OCI-LY7 (cell line): ENCODE measurements at regions not wholly inside any gene's neighbourhood (a gene's known extent, or its start where the extent isn't known, plus 50 kb on each side); places are given as distances from the start of the nearest gene placed in this dataset.
"Not testable (repeated sequence)": the region's sequence is repeated elsewhere in the genome, so short reads cannot be mapped to it uniquely, and the experiment has no call there.

Source experiments
- EZH2phosphoT487 ChIP-seq: fragments of 200-600 bp; sonication (generic); IDR thresholded peaks from 2 replicates; pipeline ENCODE4 v1.6.1; 2018; ENCODE audit warnings: low read depth, borderline replicate concordance, mild to moderate bottlenecking, mixed run types, antibody characterized with exemption, low read length, moderate library complexity, mixed read lengths
- TF ChIP-seq, protein P1 (sequence below): fragments of 200-600 bp; sonication (generic); conservative IDR thresholded peaks from 2 replicates; pipeline ENCODE4 v1.5.1; 2014; ENCODE audit warnings: mild to moderate bottlenecking, antibody characterized with exemption, low read length, moderate library complexity, mixed read lengths

DNA sequence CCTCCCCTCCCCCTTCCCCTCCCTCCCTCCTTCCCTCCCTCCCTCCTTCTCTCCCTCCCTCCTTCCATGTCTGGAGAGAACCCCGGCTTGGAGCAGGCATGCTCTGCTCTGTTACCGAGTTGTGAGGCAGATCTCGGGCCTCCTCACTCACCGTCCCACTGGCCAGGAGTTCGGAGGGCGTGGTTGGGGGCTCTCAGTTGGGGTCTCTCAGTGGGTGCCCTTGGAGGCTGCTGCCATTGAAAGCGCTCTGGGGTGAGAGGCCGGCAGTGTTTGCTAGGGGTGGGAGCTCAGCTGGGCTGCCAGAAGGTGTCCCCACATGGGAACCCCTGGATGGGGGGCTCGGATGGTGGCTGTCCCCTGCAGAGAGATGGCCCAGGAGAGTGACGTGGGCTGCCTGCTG lies 101.1 kb upstream of the LRPAP1 start:
- TF ChIP-seq, protein P1, sequence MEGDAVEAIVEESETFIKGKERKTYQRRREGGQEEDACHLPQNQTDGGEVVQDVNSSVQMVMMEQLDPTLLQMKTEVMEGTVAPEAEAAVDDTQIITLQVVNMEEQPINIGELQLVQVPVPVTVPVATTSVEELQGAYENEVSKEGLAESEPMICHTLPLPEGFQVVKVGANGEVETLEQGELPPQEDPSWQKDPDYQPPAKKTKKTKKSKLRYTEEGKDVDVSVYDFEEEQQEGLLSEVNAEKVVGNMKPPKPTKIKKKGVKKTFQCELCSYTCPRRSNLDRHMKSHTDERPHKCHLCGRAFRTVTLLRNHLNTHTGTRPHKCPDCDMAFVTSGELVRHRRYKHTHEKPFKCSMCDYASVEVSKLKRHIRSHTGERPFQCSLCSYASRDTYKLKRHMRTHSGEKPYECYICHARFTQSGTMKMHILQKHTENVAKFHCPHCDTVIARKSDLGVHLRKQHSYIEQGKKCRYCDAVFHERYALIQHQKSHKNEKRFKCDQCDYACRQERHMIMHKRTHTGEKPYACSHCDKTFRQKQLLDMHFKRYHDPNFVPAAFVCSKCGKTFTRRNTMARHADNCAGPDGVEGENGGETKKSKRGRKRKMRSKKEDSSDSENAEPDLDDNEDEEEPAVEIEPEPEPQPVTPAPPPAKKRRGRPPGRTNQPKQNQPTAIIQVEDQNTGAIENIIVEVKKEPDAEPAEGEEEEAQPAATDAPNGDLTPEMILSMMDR = not testable (repeated sequence)
- TF ChIP-seq EZH2phosphoT487 = not testable (repeated sequence)
